ENCODE measurements at regions not wholly inside any gene's neighbourhood (a gene's known extent, or its start where the extent isn't known, plus 50 kb on each side); places are given as distances from the start of the nearest gene placed in this dataset.

DNA sequence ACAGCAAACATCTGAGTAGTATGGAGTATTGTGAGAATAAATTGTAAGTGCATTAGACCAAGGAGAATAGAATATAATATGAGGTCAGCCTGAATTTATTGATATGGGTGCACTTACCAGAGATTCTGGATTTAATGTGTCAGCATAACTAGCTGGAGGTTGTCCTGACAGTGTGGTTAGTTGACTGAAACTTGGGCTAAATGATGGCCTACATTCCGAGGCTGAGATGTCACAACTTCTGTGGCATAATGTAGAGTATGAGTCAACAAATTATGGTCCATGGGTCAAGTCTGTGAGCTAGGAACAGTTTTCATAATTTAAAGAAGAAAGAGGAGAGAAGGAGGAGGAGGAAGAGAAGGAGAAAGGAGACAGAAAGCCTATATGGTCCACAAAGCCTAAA, 127.6 kb downstream of the QPCT start:
- DNase-seq (ENCODE audit: low spot score): peak; percentile 81

DNA sequence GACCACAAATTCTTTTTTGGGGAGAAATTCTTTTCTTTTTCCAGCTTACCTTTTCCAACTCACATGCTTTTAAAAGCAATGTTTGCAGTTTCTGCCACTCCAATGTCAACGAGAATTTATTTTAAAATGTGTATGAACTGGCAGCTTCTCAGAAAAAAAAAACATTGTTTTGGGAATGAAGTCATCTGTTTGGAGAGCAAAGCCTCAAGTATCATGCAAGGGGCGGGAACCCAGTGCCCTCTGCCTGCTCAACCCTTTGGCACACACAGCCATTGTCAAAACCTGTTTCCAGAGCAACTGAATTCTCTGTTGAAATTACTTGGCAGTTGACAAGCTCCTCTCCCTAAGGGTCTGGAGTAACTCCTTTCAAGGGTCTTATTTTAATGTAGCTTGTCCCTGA, 128.5 kb downstream of the QPCT start:
- peak; percentile 80 for DNase-seq (ENCODE audit: low spot score)

DNA sequence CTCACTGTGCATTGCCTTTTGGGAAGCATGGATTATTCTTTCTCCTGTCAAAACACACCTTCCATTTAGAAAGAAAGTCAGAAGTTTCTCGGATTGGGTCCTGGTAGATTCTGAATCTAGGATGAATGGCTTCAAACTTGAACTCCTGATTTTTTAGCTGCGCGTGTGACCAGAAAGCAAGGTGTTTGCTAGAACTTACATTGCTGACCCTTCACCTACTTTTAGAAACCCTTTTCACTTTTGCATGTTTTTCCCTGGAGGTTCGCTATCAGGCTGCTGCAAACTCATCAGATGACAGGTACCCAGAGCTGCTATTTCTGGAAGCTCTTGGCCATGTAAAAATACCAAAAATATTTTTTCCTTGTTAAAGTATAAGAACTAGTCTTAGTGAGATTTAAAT, 132.0 kb downstream of the QPCT start:
- no peak for DNase-seq (ENCODE audit: low spot score)

DNA sequence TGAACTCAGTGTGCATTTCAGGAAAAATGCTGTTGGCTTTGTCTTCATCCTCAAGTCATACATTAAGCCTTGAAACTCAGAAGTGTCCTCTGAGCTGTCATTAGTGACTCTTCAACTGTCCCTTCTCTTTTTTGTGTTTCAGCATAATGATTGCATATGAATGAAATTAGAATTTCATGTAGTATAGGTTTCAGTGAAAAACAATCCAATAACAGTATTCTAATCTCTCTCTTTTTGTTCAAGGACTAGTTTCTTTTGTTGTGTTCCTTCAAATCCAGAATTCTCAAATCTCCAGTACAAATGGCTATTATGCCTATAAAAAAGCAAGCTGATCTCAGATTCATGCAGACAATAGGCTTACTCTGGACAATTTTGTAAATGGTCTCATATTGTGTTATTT, 133.5 kb downstream of the QPCT start:
- DNase-seq (ENCODE audit: low spot score): no peak

DNA sequence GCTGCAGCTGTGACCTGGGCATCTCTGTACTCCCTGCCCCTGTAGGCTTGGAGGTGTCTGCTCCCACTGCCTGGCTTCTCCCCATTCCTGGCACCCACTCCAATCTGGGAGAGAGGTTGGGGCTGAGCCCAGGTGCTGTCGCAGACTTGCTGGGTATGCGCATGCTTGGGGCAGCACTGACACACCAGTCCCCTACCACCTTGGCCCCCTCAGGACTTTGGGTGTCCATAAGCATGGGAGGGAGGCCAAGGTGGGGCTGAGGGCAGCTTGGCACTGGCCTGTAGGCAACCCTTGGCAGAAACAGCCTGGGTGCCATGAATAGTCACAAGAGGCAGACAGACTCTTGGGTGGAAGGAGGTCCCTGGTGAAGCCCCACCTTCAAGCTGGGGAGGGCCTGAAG, 136.8 kb downstream of the QPCT start:
- no peak for DNase-seq (ENCODE audit: low spot score)

DNA sequence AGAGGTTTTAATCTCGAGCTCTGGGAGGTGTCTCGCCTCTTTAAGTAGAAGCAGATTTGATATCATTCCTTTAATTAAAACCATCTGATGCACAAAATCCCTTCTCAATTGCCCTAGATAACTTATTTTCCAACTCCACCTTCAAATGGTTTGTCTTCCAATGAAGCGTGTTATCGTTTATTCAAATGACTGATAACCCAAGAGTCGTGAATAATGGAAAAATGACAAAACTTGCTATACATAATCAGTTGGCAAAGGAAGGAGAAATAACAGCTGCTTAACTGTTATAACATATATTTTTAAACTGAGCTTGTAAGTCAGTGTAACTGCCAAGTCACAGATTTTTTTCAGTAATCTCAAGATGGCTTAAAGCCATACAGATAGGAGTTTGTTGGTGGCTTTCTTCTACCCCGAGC, 144.6 kb downstream of the QPCT start:
- DNase-seq (ENCODE audit: low spot score): no peak

DNA sequence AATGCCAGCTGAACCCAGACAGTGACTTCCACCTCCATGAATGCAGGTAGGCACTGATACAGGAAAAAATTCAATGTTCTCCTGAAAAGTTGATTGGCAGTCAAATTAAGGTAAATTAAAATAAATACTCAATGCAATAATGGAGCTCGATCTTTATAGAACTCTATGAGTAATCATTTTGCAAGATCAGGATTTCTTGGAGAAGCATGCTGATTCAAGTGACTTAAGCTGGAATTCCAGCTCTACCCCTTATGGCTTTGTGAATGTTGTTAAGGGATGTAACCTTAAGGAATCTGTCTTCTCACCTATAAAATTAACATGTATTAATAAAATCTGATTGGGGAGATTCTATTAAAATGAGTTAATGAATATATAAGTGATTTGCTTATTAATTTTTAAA, 145.1 kb downstream of the QPCT start:
- DNase-seq (ENCODE audit: low spot score): no peak

DNA sequence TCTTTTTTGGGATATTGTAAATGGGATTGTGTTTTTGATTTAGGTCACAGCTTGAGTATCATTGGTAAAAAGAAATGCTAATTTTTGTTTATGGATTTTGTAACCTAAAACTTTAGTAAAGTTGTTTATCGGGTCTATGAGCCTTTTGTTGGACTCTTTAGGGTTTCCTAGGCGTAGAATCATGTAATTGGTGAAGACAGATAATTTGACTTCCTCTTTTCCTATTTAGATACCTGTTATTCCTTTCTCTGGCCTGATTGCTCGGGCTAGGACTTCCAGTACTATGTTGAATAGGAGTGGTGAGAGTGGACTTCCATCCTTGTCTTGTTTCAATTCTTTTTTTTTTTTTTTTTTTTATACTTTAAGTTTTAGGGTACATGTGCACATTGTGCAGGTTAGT, 149.0 kb downstream of the QPCT start:
- no peak for DNase-seq (ENCODE audit: low spot score)

DNA sequence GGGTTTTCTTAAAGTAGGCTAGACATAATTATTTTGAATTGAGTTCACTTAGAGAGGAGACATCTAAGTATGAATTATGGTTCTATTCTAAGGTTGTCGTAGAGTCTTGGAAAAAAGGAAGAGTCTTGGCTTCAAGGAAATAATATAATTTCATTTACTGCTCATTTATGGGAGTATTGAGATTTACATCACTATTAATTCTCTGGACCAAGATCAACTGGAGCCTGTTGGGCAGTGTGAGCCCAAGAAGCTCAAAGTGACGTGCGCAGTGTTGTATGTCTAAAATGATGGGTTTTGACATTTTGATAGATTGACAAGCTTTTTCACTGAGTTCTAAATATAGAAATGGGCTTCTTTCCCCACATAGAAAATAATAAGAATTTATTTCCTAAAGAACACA, 154.7 kb downstream of the QPCT start:
- no peak for DNase-seq (ENCODE audit: low spot score)

DNA sequence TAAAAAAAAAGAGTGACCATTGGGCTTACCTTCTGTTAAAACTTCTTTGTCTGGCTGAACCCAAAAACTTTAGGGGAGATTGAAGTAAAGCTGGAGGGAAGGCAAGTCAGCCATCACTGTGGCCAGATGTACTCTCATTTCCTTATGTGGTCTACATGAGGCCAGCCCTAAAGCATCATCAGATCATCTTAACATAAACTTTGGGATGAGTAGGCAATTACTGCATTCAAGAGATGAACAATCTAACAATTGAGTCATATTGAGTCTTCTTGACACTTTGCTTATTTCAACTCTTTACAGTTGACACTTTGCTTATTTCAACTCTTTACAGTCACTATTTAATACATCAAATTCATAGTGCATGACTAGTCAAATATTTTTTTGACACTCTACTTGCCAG, 155.6 kb downstream of the QPCT start:
- DNase-seq (ENCODE audit: low spot score): peak; percentile 24

DNA sequence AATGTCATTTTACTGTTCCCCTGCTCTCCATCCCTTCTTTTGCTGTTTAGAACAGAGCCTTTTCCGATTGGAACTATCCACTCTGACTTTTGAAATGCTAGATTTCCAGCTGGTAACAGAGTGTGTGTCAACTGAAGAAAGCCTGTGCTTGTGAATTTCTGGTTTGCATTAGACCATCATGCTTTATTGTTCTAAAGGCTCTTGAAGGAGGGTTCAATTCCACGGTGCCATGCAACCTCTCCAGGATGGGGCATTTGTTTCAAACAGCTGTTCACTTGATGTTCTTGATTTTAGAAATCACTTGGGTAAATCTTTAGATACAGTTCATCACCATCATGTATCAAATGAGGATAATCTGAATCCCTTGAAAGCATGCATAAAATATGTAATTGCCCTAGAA, 156.7 kb downstream of the QPCT start:
- no peak for DNase-seq (ENCODE audit: low spot score)

DNA sequence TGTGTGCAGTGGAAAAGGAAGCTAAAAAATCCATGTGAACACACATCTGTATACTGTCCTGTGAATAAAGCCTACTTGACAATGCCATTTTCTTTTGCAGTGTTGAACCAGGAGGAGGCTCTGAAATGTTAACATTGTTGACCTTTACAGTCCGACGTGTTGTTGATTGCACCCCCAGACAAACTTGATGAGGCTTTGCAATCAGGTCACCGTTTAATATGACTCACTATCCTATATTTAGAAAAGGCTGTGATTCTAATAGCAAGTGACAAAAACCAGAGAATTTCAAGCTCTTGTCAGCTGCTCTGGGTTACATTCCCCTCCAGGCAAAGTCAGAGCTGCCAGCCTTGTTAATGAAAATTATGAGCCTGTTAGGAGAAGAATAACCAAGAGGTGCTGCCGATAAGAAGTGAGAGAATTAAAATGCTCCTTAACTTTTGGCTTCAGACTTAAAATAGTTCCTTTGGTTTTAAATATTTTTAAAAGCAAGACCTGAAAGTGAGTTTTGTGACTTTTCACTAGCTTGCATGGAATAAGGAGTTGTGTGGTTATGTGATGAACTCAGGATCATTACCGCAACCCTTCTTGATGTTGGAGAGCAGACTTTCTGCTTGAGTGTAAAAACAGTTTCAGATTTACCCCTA, 162.1 kb downstream of the QPCT start:
- peak; percentile 20 for DNase-seq (ENCODE audit: low spot score)

DNA sequence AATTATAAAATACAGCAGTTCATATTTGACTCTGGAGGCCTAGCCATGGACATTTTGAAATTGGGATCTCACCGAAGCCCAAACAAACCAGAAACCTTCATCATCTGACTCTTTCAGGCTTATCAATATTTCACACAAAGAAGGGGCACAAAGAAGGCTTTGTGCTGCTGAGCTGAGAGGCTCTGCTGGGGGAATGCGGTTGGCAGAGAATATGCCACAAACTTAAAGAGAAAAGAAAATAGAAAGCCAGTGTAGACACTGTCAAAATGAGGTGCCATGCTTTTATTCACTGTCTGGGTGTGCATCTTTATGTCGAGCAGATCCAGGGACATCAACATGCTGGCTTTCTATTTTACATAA, 162.6 kb downstream of the QPCT start:
- no peak for DNase-seq (ENCODE audit: low spot score)

DNA sequence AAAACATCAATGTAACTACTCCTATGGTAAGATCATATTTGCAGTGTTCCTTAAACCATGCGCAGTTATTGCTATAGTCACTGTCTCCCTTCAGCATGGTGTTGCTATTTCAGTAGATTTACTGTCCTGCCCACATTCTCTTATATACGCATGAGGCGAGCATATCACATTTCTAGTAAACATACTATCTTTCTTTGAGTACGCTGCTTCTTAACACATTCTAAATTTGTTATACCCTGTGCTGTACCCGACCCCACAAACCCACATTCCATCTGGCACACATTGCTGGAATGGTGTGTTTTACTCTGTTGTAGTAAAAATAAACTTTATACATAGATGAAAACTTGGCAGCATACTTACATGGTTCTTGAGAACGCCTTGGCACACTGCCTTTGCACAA, 163.3 kb downstream of the QPCT start:
- no peak for DNase-seq (ENCODE audit: low spot score)

DNA sequence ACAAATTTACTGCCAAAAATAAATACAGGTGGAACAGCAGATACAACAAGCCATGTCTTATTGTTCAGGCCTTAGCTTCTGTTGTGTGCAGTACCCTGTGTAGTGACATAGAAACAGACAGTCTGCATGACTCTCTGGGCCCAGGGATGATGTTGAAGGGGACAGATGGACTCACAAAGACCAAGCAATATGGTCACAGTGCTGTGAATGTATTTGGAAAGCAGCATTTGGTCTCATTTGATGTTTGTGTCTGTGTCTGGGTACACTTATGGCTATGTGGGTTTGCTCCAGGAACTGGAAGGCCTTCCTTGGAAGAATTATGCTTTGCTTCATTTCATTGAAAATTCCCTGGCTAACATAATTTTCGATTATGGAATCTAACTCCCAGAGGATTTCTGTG, 158.5 kb downstream of the CDC42EP3 start:
- no peak for DNase-seq (ENCODE audit: low spot score)

DNA sequence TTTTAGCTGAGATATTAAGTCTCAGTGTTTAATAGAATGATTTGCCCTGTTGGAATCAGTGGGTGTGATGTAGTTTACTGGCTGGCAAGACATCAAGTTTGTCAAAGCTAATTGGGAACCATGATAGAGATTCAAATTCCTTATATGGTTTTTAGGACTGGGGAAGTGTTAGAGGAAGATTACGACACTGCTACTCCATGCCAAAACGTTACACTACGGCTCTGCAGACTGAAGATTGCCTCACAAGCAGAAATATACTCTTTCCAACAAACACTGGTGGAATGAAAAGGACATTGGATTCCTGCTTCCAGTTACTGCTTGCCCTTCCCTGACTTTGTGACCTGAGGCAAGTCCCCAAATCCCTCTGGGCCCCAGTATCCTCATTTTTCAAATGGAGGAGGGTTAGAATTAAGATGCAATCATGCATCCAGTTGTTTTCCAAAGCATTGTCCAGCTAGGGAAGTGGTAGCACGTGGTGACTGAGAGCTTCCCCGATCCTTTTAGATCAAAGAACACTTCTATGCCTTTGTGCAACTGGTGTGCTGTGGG, 147.6 kb downstream of the CDC42EP3 start:
- DNase-seq (ENCODE audit: low spot score): peak; percentile 68

DNA sequence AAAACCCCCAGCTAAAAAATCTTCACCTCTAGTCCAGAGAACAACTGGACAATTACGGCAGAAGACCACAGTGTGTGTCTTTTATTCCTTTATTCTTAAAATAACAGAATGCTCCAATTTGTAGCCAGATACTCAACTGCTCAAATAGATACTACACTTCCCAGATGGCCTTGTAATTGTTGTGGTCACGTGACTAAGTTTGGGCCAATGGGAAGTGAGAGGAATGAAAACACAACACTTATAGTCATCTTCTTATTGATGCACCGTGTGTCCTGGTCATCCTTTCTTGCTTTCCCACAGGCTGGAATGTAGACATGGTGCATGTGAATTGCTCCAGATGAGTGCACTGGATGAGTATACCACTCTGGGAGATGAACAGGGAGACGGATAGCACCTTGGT, 145.1 kb downstream of the CDC42EP3 start:
- DNase-seq (ENCODE audit: low spot score): no peak

DNA sequence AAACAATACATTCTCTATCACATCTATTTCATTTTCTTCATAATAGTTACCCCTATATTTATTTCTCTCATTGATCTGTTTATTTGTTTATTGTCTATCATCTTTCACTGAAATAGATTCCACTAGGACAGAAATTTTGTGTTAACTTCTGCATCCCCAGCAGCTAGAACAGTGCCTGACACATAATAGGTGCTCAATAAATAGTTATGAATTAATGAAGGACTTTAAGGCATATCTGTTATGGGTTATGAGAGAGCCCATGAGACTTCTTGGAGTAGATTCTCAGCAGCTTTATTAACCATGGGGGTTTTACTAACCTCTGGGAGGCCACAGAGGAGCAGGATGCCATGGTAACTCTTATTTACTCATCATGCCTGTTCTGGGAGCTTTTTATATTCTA, 144.6 kb downstream of the CDC42EP3 start:
- DNase-seq (ENCODE audit: low spot score): no peak

DNA sequence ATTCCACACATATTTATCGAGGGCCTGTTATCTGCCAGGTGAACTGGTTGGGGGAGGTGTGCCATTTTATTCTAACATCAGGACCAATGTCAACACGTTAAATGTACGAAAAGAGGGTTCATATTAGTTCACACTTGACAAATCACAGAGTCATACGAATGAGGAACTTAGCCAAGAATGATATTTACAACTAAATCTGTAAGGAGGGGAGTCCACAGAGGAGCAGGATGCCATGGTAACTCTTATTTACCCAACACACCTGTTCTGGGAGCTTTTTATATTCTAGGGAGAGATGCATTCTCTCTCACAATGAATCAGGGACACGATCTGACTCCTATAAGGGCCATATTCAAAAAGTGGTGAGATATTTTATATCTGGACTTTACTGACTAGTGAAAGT, 144.1 kb downstream of the CDC42EP3 start:
- no peak for DNase-seq (ENCODE audit: low spot score)

DNA sequence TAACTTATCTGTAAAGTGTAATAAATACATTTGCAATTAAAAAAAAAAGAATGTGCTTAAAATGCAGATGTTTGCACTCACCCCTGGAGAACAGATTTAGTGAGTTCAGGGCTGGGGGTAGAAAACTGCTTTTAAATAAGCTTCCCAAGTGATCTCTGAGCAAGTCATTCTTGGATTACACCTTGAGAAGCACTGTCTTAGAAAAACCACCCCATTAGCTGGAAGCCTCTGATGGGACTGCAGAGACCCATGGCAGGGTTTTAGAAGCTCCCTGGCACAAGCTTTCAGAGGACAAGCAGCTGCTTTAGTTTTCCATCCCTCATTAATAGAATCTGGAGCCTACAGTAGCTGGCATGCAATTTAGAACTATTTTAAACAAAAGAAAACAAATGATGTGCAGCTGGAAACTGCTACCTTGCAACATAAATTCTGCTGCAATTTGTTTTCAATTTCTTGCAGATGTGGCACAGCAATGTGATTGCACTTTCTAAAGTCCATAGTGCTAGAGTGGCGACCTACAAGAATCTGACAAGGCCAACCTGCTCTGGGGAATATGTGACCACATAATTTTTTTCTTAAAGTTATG, 141.5 kb downstream of the CDC42EP3 start:
- DNase-seq (ENCODE audit: low spot score): no peak

DNA sequence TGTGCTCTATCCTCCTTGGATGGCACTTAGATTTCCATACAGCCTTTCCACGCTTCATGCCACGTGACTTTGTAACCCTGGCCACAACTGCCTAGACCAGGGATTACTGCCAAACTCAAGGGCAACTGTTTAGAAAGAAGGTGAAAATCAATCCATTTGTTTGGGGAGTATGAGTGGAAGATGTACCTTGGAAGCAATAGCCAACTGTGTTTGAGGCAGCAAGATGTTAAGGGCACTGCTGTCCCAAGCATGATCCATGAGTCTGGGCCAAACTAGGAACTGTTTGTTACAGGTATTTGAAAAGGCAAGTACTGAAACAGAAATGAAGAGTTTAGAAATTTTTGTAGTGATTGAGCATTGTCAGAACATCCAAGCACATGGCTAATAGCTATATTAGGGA, 138.9 kb downstream of the CDC42EP3 start:
- DNase-seq (ENCODE audit: low spot score): no peak

DNA sequence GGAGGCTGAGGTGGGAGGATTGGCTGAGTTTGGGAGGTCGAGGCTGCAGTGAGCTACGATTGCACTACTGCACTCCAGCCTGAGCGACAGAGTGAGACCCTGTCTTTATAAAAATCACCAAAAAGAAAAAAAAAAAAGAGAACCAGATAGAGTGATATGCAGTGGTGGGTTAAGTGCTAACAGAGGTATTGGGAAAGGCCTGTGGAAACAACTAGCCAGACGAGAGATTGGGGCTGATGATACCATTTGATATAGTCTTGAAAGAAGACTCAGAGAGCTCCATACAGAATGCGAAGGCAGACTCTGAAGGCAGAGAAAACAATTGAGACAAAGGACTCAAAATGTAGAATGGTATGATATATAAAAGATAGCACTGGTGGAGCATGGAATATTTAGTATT, 134.1 kb downstream of the CDC42EP3 start:
- DNase-seq (ENCODE audit: low spot score): no peak

DNA sequence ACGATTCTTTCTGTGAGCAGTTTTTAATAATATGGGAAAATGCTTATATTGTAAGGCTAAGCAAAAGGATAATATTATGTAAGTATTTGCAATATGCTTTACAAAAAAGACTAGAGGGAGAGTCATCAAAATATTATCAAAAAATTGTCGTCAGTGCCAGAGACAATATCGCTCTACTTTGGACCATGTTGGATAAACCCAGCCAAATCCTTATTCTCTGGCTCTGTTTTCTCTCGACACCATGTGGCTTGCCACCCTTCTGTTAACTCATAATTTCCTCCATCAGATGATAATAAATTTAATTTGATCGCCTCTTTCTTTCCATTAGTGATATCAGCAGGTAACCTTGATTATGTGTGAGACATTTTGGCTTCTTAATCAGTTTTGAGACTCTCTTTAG, 129.9 kb downstream of the CDC42EP3 start:
- no peak for DNase-seq (ENCODE audit: low spot score)

DNA sequence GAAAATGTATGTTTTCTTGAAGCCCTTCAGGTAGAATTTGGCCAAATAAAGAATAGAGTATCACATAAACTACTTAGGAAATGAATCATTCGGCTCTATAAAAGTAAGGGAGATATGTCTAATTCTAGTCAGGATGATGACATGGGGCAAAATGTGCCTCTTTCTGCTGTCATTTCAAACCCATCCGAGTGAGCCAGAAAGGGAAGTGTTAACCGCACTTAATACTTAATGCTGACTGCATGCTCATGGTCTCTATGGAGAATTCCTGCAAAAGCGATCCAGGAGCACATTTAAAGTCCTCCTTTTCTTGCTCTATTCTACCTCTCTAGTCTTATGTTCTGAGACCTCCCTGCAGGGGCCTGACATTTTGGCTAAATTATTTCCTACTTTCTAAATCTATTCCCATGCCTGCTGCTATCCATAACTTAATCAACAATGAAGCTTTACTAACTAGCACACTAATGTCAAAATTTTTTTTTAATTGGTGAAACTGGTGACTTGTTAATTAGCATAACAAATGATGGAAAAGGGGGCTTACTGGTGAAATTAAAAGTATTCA, 127.4 kb downstream of the CDC42EP3 start:
- no peak for DNase-seq (ENCODE audit: low spot score)

Measured in AG08395 (cell line).